Keratinocyte (primary cell): ENCODE measurements at regions not wholly inside any gene's neighbourhood (a gene's known extent, or its start where the extent isn't known, plus 50 kb on each side); places are given as distances from the start of the nearest gene placed in this dataset.
"Not testable (repeated sequence)": the region's sequence is repeated elsewhere in the genome, so short reads cannot be mapped to it uniquely, and the experiment has no call there.

Source experiments
- DNase-seq: peaks from one replicate; pipeline ENCODE4 v3.0.0-alpha.2; 2011; ENCODE audit warnings: low read depth, missing footprints, low spot score
- FAIRE-seq: peaks from 2 replicates; lab custom pipeline; 2011; peaks lifted over from hg19 to GRCh38; lab: Jason Lieb, UNC
- H2AFZ ChIP-seq: 2 replicates; pipeline ENCODE4 v1.6.0; 2012; ENCODE audit warnings: low read length, control low read depth, inconsistent platforms; ENCODE audit not compliant: control insufficient read depth
- H3K27ac ChIP-seq: 2 replicates; pipeline ENCODE4 v1.5.1; 2011; ENCODE audit warnings: low read length; ENCODE audit not compliant: control insufficient read depth, insufficient read depth
- H3K27me3 ChIP-seq: 3 replicates; pipeline ENCODE4 v1.6.0; 2011; ENCODE audit warnings: low read length; ENCODE audit not compliant: control insufficient read depth, insufficient read depth; ENCODE audit errors: extremely low read depth
- H3K36me3 ChIP-seq, 2 experiments: 2 replicates in 1 of 2; 3 replicates in 1 of 2; pipeline ENCODE4 v1.5.1; 2011; ENCODE audit warnings: low read length in 2 of 2, mild to moderate bottlenecking in 1 of 2; ENCODE audit not compliant: control insufficient read depth in 2 of 2, insufficient read depth in 2 of 2; ENCODE audit errors: extremely low read depth in 1 of 2
- H3K4me1 ChIP-seq: 3 replicates; pipeline ENCODE4 v1.5.1; 2011; ENCODE audit warnings: low read length; ENCODE audit not compliant: control insufficient read depth, insufficient read depth; ENCODE audit errors: extremely low read depth
- H3K4me2 ChIP-seq: 3 replicates; pipeline ENCODE4 v1.6.0; 2011; ENCODE audit warnings: low read depth, low read length; ENCODE audit not compliant: control insufficient read depth, insufficient read depth; ENCODE audit errors: extremely low read depth
- H3K4me3 ChIP-seq, 3 experiments: fragments of 200-600 bp in 1 of 3; sonication (generic) in 1 of 3; 2 replicates in 2 of 3; 3 replicates in 1 of 3; pipeline ENCODE4 v1.5.1; 2011 to 2016; ENCODE audit warnings: low read length in 3 of 3, mild to moderate bottlenecking in 3 of 3, control low read depth in 2 of 3, inconsistent platforms in 1 of 3, low read depth in 1 of 3, mixed read lengths in 1 of 3, mixed run types in 1 of 3, moderate library complexity in 1 of 3; ENCODE audit not compliant: control insufficient read depth in 2 of 3, insufficient read depth in 2 of 3; ENCODE audit errors: extremely low read depth in 1 of 3
- H3K79me2 ChIP-seq: 2 replicates; pipeline ENCODE4 v1.6.0; 2012; ENCODE audit warnings: low read length; ENCODE audit not compliant: control insufficient read depth, insufficient read depth
- H3K9ac ChIP-seq: 3 replicates; pipeline ENCODE4 v1.6.0; 2011; ENCODE audit warnings: low read length; ENCODE audit not compliant: control insufficient read depth, insufficient read depth; ENCODE audit errors: extremely low read depth
- H3K9me1 ChIP-seq: 3 replicates; pipeline ENCODE4 v1.6.0; 2011; ENCODE audit warnings: low read length; ENCODE audit not compliant: control insufficient read depth, insufficient read depth; ENCODE audit errors: extremely low read depth
- H3K9me3 ChIP-seq: 2 replicates; pipeline ENCODE4 v1.5.1; 2012; ENCODE audit warnings: low read depth, low read length; ENCODE audit not compliant: control insufficient read depth
- H4K20me1 ChIP-seq: 3 replicates; pipeline ENCODE4 v1.6.0; 2011; ENCODE audit warnings: low read length; ENCODE audit not compliant: control insufficient read depth, insufficient read depth; ENCODE audit errors: extremely low read depth
- CTCF ChIP-seq, 3 experiments: IDR thresholded peaks in 1 of 3; conservative IDR thresholded peaks in 1 of 3; optimal IDR thresholded peaks in 1 of 3; 2 replicates in 2 of 3; 3 replicates in 1 of 3; pipeline versions ENCODE3 to v1.5.1; 2011; ENCODE audit warnings: low read length in 3 of 3, mild to moderate bottlenecking in 3 of 3, moderate library complexity in 2 of 3, control low read depth in 1 of 3, inconsistent platforms in 1 of 3; ENCODE audit not compliant: insufficient read depth in 2 of 3; ENCODE audit errors: extremely low read depth in 1 of 3
- EZH2 ChIP-seq: IDR thresholded peaks from one replicate; pipeline ENCODE4 v1.6.1; 2012; ENCODE audit warnings: inconsistent platforms, mild to moderate bottlenecking, low read length, moderate library complexity
- dilution Hi-C: fragments of 300-500 bp; cut with MboI; formaldehyde crosslinking; loops from one replicate; pipeline ENCODE4 v1.7.0; 2020; ENCODE audit warnings: low sequenced_read_pairs; ENCODE audit not compliant: extremely low pct_ligation_motif_present

- Histone ChIP-seq H3K9me3 (no peaks in the 10 kb centered on the region), H3K27me3 (no peaks in the 10 kb centered on the region), H3K36me3 (no peaks in the 10 kb centered on the region), H2AFZ (no peak overlapping the region), H3K79me2 (no peaks in the 10 kb centered on the region), H3K4me1 (no peaks in the 10 kb centered on the region), H4K20me1 (no peaks in the 10 kb centered on the region), H3K4me2 (no peak overlapping the region), H3K27ac (no peak overlapping the region), H3K4me3 (no peak overlapping the region), H3K9ac (no peak overlapping the region), H3K9me1 (no peaks in the 10 kb centered on the region)
- FAIRE-seq (no peak), DNase-seq (no peak)
- no peak for TF ChIP-seq EZH2
- TF ChIP-seq CTCF (optimal IDR thresholded peaks at IDR 0.05 in 1 of 3, IDR thresholded peaks at IDR 0.05 in 1 of 3, conservative IDR thresholded peaks at IDR 0.05 in 1 of 3; ENCODE audit: extremely low read depth in 1 of 3, insufficient read depth in 2 of 3, low read length in 3 of 3), result no peak
- dilution Hi-C loops, result no loop called here
These were observed 610.6 kb upstream of the PRR20A start for GRCh38 chr13:56530096-56530495.

GRCh38 chr13:56547921-56548320, 592.8 kb upstream of the PRR20A start:
- FAIRE-seq, H3K9me1 ChIP-seq, H3K27ac ChIP-seq, H3K27me3 ChIP-seq, H3K9me3 ChIP-seq, H3K36me3 ChIP-seq, DNase-seq, H3K4me3 ChIP-seq, H3K9ac ChIP-seq, H3K79me2 ChIP-seq, dilution Hi-C loops, H4K20me1 ChIP-seq, H3K4me1 ChIP-seq, H2AFZ ChIP-seq, H3K4me2 ChIP-seq: not testable (repeated sequence)

GRCh38 chr13:56558698-56559320, 581.9 kb upstream of the PRR20A start:
- Histone ChIP-seq H3K4me3 (no peak overlapping the region), H3K36me3 (no peaks in the 10 kb centered on the region), H3K4me1 (no peaks in the 10 kb centered on the region), H4K20me1 (no peaks in the 10 kb centered on the region), H3K27ac (no peak overlapping the region), H3K4me2 (no peak overlapping the region), H2AFZ (no peak overlapping the region), H3K9me1 (no peaks in the 10 kb centered on the region), H3K9me3 (no peaks in the 10 kb centered on the region), H3K9ac (no peak overlapping the region), H3K79me2 (no peaks in the 10 kb centered on the region), H3K27me3 (no peaks in the 10 kb centered on the region)
- dilution Hi-C loops, result no loop called here
- DNase-seq (no peak), FAIRE-seq (no peak)
- TF ChIP-seq EZH2, result no peak
- no peak for TF ChIP-seq CTCF (optimal IDR thresholded peaks at IDR 0.05 in 1 of 3, IDR thresholded peaks at IDR 0.05 in 1 of 3, conservative IDR thresholded peaks at IDR 0.05 in 1 of 3; ENCODE audit: extremely low read depth in 1 of 3, insufficient read depth in 2 of 3, low read length in 3 of 3)
